GM18508 (cell line): ENCODE measurements at regions not wholly inside any gene's neighbourhood (a gene's known extent, or its start where the extent isn't known, plus 50 kb on each side); places are given as distances from the start of the nearest gene placed in this dataset.
"Not testable (repeated sequence)": the region's sequence is repeated elsewhere in the genome, so short reads cannot be mapped to it uniquely, and the experiment has no call there.

ENCODE experiments used
- ATAC-seq: cut with Tn5 transposase; IDR thresholded peaks from one replicate; pipeline ENCODE4 v1.9.1; 2021; ENCODE audit warnings: moderate number of reproducible peaks; ENCODE audit not compliant: insufficient read depth, unreplicated experiment

DNA sequence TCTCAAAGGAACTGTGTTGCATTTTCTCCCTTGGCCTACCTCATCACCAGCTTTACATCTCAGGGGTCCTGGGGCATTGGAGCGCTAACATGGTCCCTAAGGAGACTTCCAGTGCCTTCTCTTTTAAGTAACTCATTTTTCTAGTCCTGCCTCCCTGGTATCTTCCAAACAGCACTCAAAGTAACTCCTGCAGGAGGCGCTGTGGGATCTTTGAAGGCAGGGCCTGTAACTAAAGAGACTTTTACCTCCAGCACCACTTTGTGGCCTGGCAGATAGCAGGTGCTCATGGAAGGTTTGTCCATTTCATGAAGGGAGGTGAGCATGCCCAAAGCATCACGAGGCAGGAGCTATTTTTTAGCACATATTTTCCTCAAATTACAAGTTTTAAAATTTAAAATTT is 411.0 kb upstream of the GYPC start:
- no peak for ATAC-seq

DNA sequence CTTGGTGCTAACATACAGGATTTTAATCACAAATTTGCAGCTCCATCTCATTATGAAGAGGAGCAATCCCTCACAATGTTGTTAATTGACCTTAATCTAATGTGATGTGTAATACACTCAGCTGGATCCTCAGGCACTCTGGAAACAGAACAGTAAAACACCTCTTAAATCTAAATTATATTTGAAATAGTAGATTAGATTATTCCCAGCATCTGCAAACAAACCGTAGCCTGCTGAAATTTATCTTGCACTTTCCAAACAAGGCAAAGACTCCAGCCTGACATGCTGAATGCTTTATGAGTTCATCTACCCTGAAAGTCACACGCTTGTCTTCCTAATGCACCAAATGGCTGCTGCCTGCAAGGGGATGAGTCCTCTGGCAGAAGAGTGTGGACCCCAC is 402.3 kb upstream of the GYPC start:
- no peak for ATAC-seq

GRCh38 chr2:126264625-126265024 is 391.3 kb upstream of the GYPC start:
- no peak for ATAC-seq

GRCh38 chr2:126269911-126270310 is 386.0 kb upstream of the GYPC start:
- ATAC-seq, result no peak

- ATAC-seq, result no peak
Measured at GRCh38 chr2:126270587-126270986, 385.4 kb upstream of the GYPC start.

DNA sequence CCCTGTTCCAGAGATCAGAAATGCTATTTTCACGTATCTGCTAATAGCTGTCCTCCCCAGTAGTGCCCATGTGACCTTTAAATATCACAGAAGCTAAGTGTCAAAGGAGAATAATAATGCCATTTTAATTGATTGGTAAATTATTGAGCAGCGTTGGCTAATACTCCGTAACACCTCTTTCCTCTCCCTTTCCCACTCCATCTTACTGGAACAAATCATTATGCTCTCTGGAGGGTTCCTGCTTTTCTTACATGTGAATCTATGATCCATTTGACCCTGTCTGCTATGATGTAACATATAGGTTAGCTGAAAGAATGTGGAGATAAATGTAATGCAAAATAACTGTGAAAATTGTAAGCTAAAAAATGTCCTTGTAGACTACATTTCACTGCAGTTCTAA is 383.6 kb upstream of the GYPC start:
- ATAC-seq, result no peak

DNA sequence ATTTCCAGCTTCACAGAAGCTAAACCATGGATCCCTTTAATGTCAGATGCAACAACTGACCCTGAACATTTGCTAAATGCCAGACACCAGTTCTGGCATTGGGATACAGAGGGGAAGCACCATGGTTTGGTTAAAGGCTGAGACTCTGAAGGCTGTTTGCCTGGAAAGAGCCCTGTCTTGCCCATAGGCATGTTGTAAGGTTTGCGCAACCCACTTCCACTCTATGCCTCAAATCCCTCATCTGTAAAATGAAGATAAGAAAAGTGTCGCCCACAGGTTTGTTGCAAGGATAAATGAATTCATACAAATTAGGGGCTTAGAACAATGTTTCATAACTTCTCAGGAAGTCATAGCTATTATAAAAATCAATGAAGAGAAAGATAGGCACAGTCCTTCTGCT is 380.9 kb upstream of the GYPC start:
- no peak for ATAC-seq

DNA sequence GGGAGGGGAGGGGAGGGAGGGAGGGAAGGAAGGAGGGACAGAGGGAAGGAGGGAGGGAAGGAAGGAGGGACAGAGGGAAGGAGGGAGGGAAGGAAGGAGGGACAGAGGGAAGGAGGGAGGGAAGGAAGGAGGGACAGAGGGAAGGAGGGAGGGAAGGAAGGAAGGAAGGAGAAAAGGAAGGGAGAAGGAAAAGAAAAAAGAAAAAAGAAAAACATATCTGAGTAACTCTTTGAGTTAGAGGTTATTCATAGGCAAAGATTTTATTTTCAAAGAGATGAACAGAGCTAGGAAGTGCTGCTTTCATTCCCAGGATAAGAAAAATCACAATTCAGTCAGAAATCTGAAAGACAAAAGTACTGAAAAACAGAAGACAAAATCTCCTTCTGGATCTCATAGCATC is 379.7 kb upstream of the GYPC start:
- not testable (repeated sequence) for ATAC-seq

DNA sequence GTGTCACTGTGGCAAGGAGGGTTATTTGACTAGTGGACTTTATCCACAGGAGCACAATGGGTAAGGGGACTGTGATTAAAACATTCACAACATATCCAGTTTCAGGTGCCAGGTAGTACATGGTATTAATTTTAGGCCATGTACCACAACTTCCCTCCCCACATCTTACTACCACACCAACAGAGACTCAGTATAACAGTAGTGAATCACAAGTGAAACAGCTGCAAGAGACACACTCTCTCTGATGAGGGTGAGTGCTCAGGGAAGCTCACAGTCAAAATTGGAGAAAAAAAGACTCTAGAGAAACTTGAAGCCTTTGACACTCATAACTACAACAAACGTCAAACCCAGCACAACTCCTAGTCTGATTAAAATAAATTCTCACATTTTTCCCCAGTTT is 367.6 kb upstream of the GYPC start:
- ATAC-seq, result no peak

GRCh38 chr2:126293962-126294361 is 362.0 kb upstream of the GYPC start:
- ATAC-seq, result not testable (repeated sequence)

GRCh38 chr2:126299469-126299976 is 356.4 kb upstream of the GYPC start:
- no peak for ATAC-seq

GRCh38 chr2:126300348-126300747 is 355.6 kb upstream of the GYPC start:
- ATAC-seq, result no peak

DNA sequence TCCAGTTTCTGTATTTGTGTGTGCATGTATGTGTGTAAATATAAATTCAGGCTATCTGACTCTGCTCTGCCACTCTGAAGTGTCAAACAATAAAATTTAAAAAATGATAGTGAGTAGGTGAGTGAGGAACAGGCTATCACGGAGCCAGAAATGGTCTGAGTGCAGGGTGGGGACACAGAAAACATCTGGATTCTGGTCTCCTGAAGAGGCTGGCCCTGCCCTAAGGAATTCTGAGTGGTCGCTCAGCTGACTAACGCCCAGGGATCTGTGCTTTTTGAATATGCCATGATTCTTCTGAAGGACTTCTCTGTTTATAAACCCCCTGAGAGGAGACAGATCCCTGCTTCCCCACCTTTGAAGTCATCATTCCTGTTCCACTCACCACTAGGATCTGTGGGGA is 353.9 kb upstream of the GYPC start:
- no peak for ATAC-seq

GRCh38 chr2:126303113-126303512 is 352.8 kb upstream of the GYPC start:
- ATAC-seq, result no peak

- ATAC-seq, result no peak
Measured at GRCh38 chr2:126304154-126304553, 351.8 kb upstream of the GYPC start.

DNA sequence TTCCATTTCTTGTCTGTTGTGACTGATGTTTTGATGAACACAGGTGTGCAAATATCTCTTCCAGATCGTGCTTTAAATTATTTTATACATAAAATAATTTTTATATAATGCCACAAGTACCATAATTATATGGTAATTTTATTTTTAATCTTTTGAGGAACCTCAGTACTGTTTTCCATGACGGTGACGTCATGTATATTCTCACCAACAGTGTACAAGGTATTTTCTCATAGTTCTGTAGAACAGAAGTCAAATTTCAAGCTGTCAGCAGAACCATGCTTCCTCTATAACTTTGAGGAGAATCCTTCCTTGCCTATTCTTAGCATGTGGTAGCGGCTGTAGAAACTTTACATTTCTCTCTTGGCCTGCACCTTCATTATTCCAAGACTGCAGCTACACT is 349.4 kb upstream of the GYPC start:
- ATAC-seq, result no peak

DNA sequence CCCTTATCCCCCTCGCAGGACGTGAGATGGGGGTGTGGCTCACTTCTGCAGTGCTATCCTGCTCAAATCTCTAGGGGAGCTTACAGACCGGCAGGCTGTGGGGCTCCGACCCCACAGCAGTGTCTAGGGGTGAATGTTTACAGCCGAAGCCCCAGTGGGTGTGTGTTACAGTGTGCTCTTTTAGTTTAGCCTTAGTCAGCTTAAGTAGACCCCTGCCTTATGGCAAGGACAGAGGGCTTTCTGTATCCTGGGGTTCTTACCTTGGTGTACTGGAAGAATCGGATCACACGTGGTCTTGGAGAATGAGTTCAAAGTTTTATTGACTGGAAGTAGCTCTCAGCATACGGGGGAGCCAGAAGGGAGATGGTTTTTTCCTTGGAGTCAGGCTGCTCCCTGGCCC is 348.2 kb upstream of the GYPC start:
- ATAC-seq, result no peak

- ATAC-seq, result no peak
Measured at GRCh38 chr2:126309185-126309584, 346.8 kb upstream of the GYPC start.

DNA sequence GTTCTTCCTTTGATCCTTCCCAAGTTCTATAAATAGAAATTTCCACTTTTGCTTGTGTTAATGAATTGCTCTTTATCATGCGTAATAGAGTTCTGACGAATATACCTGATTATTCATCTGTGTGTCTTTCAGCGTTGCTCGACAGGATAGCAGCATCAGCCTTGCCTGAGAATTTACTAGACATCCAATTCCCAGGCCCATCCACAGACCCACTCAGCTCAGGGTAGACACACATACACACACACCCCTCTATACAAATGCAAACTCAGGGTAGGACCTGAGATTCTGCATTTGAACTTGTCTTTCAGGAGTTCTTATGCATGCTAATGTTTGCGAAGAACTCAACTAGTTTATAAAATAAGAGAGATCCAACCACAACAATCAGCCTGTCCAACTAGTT is 343.4 kb upstream of the GYPC start:
- no peak for ATAC-seq

DNA sequence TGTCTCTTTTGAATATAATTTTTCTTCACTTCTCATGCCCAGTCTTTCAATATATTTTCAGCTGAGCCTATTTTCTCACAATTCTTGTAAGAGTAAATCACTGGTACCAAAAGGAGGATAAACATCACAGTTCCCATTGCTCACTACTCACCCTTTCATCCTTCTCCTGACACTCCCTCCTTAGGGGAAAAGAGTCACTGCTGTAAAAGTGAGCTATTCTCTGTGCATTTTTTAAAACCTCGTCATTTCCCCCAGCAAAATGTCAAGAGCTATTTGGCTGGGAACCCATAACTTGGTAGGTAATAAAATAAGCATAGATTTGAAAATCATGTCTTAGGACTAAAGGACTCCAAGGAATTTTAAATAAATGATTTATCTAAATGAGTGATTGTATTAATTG is 340.1 kb upstream of the GYPC start:
- no peak for ATAC-seq

- ATAC-seq, result no peak
Measured at GRCh38 chr2:126317790-126318431, 338.0 kb upstream of the GYPC start.

- ATAC-seq, result no peak
Measured at GRCh38 chr2:126322342-126322741, 333.6 kb upstream of the GYPC start.

DNA sequence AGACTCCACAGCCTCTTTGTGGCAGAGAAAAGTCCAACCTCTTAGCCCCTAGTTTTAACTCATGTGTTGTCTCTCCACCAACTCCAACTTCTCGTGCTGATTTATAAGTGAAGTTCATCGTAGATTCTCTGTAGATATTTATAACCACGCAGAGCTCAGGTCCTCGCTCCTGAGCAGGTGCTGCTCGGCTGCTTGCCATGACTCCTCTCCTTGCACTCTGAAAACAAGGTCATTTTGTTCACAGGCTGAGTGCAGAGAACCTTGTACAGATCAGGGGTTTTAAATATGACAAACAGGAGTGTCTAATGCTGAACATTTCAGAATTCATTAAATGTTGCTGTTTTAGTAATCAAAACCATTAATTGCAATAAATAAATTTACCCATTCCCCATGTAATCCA is 330.8 kb upstream of the GYPC start:
- ATAC-seq, result no peak
